ENCODE measurements at regions not wholly inside any gene's neighbourhood (a gene's known extent, or its start where the extent isn't known, plus 50 kb on each side); places are given as distances from the start of the nearest gene placed in this dataset.

DNA sequence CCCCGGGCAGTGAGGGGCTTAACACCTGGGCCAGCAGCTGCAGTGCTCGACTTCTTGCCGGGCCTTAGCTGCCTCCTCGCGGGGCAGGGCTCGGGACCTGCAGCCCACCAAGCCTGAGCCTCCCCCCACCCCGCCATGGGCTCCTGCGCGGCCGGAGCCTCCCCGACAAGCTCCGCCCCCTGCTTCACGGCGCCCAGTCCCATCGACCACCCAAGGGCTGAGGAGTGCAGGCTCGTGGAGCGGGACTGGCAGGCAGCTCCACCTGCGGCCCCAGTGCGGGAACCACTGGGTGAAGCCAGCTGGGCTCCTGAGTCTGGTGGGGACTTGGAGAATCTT, 67.8 kb upstream of the NR5A2 start:
- TF ChIP-seq, protein P1, sequence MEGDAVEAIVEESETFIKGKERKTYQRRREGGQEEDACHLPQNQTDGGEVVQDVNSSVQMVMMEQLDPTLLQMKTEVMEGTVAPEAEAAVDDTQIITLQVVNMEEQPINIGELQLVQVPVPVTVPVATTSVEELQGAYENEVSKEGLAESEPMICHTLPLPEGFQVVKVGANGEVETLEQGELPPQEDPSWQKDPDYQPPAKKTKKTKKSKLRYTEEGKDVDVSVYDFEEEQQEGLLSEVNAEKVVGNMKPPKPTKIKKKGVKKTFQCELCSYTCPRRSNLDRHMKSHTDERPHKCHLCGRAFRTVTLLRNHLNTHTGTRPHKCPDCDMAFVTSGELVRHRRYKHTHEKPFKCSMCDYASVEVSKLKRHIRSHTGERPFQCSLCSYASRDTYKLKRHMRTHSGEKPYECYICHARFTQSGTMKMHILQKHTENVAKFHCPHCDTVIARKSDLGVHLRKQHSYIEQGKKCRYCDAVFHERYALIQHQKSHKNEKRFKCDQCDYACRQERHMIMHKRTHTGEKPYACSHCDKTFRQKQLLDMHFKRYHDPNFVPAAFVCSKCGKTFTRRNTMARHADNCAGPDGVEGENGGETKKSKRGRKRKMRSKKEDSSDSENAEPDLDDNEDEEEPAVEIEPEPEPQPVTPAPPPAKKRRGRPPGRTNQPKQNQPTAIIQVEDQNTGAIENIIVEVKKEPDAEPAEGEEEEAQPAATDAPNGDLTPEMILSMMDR (IDR thresholded peaks at IDR 0.05; ENCODE audit: insufficient read depth, low read depth, low read length) = no peak
- TF ChIP-seq EZH2 (IDR thresholded peaks at IDR 0.05; ENCODE audit: insufficient read depth, low read length) = no peak

All from astrocyte (in vitro differentiated cells and primary cell).